G401.6 (cell line): ENCODE measurements at regions not wholly inside any gene's neighbourhood (a gene's known extent, or its start where the extent isn't known, plus 50 kb on each side); places are given as distances from the start of the nearest gene placed in this dataset.
A peak's percentile ranks its signal among the peaks of the same experiment; 100 is the strongest.

Source experiments
- FAIRE-seq: peaks from 2 replicates; lab custom pipeline; 2012; peaks lifted over from hg19 to GRCh38; lab: Jason Lieb, UNC

DNA sequence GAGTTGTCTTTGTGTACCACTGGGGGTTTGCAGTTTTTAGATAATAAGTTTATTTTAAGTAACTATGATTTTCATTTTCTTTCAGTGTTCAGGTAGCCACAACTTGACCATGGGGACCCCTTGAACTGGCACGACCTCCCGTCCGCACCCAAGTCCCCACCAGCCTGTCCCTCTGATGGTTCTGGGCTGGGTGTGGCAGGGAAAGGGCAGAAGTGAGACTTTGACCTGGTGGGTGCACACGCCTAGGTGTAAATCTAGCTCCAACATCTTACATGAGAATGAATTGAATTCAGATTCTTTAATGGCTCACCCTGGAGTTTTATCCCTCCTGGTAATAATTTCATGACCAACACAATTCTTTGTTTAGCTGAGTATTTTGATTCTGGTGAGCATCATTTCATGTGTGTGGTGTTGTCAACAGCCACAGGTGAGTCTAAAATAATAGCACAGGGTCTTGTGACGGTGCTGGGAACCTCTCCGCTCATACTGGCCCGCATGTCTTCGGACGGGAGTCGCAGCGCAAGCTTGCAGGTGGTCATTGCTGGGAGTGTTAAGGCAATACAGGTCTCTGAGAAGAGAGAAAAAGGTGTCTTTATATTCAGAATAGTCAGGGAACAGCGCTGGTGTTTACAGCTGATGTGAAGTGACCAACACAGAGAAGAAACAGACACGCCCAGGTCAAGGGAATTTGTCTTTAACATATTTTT, 50.8 kb upstream of the POFUT2 start:
- no peak for FAIRE-seq

DNA sequence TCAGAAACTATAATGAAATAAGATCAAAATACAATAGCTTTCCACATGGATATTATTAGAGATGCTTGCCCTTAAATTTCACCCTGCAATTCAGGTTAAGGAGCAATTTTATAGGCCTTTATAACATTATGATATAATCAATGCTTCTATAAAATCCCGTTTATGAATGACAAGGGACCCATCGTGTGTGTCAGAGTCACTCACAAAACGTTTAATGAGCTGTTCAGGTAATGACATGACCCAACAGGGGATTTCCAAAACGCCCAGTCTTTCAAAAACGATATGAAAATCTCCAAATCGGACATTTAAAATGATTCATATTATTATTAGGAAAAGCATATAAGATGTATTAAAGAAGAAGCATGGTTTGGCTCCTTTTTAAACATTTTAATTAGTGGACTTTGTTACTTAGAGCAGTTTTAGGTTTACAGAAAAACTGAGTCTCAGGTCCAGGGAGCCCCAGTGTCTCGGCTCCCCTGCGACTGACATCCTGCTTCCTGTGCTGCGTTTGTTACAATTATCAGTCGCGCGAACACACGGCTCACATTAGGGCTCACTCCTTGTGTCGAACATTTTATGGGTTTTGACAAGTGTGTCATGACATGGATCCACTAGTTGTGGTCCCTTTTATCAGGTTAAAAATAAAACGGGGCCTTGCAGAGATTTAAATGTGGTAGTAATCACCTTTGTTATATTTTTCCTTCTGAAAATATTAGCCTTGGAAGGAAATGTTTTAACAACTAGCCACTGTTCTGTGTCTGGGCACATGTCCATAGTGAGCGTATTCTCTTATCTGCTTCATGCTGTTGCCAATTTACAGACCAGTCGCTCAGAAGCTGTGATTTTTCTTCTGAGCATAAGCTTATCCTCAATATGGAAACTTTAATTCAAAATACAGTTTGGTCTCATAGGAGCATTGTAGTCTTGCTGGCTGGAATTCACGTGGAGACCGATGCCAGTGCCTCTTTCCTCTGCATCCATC, 52.0 kb upstream of the POFUT2 start:
- no peak for FAIRE-seq

DNA sequence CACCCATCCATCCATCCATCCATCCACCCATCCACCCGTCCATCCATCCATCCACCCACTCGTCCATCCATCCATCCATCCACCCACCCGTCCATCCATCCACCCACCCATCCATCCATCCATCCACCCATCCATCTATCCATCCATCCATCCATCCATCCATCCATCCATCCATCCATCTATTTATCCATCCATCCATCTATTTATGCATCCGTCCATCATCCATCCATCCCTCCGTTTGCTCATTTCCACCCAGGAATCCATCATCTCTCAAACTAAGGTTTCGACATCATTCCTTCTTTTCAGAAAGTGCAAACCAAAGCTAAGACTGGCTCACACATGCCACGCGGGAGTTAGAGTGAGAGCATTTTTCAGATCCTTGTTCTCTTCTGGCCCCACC, 52.8 kb upstream of the POFUT2 start:
- no peak for FAIRE-seq

GRCh38 chr21:45341261-45341660, 53.6 kb upstream of the POFUT2 start:
- no peak for FAIRE-seq

- no peak for FAIRE-seq
These were observed 54.1 kb upstream of the POFUT2 start for GRCh38 chr21:45341779-45342178.

DNA sequence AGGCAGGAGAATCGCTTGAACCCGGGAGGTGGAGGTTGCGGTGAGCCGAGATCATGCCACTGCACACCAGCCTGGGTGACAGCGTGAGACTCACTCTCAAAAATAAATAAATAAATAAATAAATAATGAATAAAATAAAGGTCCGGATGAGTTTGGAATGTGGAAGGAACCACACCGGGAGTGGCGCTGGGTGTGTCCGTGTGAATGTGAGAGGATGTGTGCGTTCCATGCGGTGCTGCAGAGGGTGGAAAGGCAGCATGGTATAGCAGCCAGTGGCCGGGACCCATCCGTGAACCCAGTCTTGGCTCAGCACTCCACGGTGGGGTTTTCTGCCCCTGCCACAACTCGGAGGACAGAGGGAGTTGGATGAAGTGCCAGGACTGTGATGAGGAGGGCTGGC, 56.2 kb upstream of the POFUT2 start:
- no peak for FAIRE-seq

GRCh38 chr21:45344576-45344975, 56.9 kb upstream of the POFUT2 start:
- FAIRE-seq, result no peak

- FAIRE-seq, result no peak
These were observed 57.8 kb upstream of the COL18A1 start for GRCh38 chr21:45347048-45347711.

DNA sequence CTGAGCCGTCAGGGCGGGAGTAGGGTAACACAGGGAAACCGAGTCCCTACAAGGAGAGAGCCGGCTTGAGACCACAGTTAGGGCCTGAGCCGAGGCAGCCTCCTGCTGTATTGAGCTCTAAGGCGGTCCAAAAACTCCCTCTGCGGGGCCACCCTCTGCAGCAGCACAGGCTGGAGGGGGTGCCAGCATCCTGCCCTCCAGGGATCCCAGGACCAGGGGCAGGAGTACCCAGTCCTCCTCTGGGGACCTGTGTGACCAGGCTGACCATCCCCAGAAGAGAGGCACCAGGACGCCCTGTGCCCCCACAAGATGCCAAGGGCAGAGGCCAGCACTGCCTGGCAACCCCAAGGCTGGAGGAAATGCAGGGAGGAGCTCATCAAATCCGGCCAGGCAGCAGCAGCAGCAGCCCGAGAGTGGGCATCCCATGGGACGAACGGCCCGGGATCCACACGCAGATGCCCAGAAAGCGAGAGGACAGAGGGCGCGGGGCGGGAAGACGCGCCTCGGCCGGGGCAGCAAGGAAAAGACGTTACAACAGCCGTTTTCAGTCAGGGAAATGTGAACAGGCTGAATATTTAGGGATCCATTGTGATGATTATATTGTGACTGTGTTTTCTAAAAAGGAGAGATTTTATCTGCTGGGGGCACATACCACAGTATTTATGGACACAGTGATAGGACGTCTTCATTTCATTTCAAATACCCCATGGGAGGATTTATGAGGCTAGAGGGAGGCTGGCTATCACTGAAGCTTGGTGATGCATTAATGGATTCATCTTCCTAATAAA, 57.1 kb upstream of the COL18A1 start:
- no peak for FAIRE-seq

GRCh38 chr21:45348591-45349327, 56.2 kb upstream of the COL18A1 start:
- FAIRE-seq, result no peak

DNA sequence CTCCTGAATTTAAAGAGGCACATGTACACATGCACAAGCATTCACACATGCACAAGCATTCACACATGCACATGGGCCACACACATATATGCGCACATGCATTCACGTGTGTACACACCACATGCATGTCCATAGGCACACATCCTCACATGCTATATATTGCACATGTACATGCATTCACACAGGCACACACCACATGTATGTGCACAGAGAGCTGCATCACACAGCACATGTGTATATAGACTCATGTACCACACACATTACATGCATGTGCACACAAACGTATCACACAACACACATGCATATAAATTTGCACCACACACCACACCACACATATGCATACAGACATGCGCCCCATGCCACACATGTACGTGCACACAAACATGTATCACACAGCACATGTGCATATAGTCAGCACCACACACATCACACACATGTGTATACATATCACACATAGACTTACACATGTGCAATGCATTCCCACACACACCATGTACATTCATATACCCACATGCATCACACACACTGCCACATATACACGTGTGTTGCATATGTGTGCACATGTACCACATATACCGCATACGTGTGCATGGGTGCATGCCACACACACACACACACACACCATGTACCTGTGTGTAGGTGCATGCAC, 54.6 kb upstream of the COL18A1 start:
- no peak for FAIRE-seq

DNA sequence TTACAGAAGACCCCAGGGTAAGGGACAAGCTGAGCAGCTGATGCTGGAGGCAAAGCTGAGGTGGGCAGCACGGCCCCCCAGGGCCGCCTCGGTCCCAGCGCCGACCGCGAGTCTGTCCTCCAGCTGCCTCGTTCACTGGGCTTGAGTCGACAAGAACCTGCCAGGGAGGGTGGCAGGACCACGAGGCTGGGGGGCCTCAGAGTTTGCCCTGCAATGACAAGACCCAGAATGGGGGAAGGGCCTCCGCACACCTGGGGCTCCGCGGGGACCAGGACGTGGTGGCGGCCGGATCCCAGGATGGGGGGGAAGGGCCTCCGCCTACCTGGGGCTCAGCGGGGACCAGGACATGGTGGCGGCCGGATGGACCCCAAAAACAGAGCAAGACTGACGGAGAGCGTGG, 53.9 kb upstream of the COL18A1 start:
- no peak for FAIRE-seq

GRCh38 chr21:45351526-45352275, 53.3 kb upstream of the COL18A1 start:
- no peak for FAIRE-seq

DNA sequence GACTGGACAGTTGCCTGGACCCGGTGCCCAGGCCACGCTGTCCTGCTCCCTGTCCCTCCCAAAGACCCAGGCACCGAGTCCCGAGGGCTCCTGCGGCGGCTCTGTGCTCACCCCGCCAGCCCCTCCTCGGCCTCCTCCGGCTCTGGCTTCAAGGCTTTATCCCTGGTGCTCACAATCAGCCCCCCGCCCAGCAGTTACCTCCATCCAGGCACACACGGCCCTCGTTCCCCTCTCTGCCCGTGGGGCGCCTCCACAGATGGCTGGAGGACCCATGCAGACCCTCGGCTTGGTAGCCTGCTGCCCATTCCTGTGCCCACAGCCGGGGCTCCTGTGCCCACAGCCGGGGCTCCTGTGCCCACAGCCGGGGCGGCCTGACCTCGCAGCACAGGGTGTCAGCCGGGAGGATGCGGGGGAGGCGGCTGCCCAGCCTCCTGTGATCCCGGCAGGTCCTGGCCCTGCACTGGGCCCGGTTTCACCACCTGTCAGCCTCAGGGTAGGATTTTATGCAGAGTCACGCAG, 52.3 kb upstream of the COL18A1 start:
- FAIRE-seq, result no peak

- no peak for FAIRE-seq
These were observed 51.8 kb upstream of the COL18A1 start for GRCh38 chr21:45353200-45353599.

DNA sequence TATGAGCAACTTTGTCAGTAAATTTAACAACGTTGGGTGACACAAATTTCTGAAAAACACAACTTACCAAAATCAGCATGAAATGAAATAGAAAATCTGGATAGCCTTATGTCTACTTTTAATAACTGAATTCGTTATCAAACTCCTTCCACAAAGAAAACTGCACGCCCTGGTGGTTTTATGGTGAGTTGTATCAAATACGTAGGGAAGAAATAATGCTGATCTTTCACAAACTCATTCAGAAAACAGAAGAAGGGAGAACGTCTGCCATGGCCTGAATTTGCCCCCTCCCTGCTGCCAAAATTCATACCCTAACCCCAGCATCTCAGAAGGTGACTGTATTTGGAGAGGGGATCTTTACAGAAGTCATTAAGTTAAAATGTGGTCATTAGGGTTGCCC, 50.0 kb upstream of the COL18A1 start:
- peak; percentile 3 for FAIRE-seq
